Thymus (tissue), 11 donors: ENCODE measurements at regions not wholly inside any gene's neighbourhood (a gene's known extent, or its start where the extent isn't known, plus 50 kb on each side); places are given as distances from the start of the nearest gene placed in this dataset.
"Not testable (repeated sequence)": the region's sequence is repeated elsewhere in the genome, so short reads cannot be mapped to it uniquely, and the experiment has no call there.

Experiments
- DNase-seq, 9 donors: peaks; one replicate each; pipeline ENCODE4 v3.0.0-alpha.2; 2013; ENCODE audit warnings: low spot score in 9 of 9, low read depth in 6 of 9, missing footprints in 1 of 9
- H3K27ac ChIP-seq, 2 donors: one replicate each; pipeline ENCODE4 v1.5.1; 2013; ENCODE audit warnings: control low read depth in 1 of 2, low read depth in 1 of 2, low read length in 1 of 2, mild to moderate bottlenecking in 1 of 2, moderate library complexity in 1 of 2
- H3K27me3 ChIP-seq, 2 donors: one replicate each; pipeline ENCODE4 v1.5.1; 2013; ENCODE audit warnings: low read length in 1 of 2; ENCODE audit not compliant: control insufficient read depth in 2 of 2, insufficient read depth in 1 of 2
- H3K36me3 ChIP-seq, 2 donors: one replicate each; pipeline ENCODE4 v1.5.1; 2013; ENCODE audit warnings: low read length in 1 of 2, mild to moderate bottlenecking in 1 of 2, moderate library complexity in 1 of 2; ENCODE audit not compliant: control insufficient read depth in 2 of 2, insufficient read depth in 2 of 2
- H3K4me1 ChIP-seq, 2 donors: one replicate each; pipeline ENCODE4 v1.5.1; 2013; ENCODE audit warnings: low read length in 2 of 2; ENCODE audit not compliant: control insufficient read depth in 2 of 2, insufficient read depth in 2 of 2
- H3K4me3 ChIP-seq, 2 donors: one replicate each; pipeline ENCODE4 v1.5.1; 2013; ENCODE audit warnings: low read length in 2 of 2, control low read depth in 1 of 2, mild to moderate bottlenecking in 1 of 2
- H3K9me3 ChIP-seq, 2 donors: one replicate each; pipeline ENCODE4 v1.5.1; 2013; ENCODE audit warnings: low read length in 1 of 2, mild to moderate bottlenecking in 1 of 2; ENCODE audit not compliant: control insufficient read depth in 2 of 2, insufficient read depth in 1 of 2
- WGBS: extraction: QIAGEN DNeasy Blood & Tissue Kit; methylation state at CpG from one replicate; pipeline ENCODE4 v1.1.7; 2013; 5-methylcytosine and 5-hydroxymethylcytosine counted together
- donor health status: healthy.

DNA sequence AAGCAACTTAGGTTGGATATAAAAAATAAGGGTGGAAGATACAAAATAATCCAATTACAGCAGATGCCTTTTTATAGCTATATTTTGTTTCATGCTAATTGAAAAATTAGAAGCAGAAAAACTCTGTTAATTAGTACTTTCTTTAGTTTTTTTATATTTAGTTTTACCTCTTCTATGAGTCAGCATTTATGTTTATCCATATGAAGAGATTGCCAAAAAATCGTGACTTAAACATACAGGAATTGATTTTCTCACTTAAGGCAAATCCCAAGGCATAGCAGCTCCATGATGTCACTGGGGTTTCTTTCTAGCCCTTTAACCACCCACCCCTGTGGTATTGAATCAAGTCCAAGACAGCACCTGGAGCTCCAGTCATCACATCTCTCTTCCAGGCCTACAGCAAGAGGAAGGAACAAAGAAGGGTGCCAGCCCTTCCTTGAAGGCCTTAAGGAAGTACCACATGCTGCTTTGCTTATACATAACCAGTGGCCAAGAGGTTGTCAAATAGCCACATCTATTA is 365.8 kb upstream of the TENM3 start:
- no peaks in the 10 kb centered on the region for H3K9me3 ChIP-seq
- H3K27ac ChIP-seq = no peak overlapping the region
- WGBS = 77% methylated on average over 1 of the region's 1 CpG
- H3K27me3 ChIP-seq = no peaks in the 10 kb centered on the region
- no peaks in the 10 kb centered on the region for H3K36me3 ChIP-seq
- DNase-seq = no peak
- H3K4me1 ChIP-seq = no peaks in the 10 kb centered on the region
- no peak overlapping the region for H3K4me3 ChIP-seq

DNA sequence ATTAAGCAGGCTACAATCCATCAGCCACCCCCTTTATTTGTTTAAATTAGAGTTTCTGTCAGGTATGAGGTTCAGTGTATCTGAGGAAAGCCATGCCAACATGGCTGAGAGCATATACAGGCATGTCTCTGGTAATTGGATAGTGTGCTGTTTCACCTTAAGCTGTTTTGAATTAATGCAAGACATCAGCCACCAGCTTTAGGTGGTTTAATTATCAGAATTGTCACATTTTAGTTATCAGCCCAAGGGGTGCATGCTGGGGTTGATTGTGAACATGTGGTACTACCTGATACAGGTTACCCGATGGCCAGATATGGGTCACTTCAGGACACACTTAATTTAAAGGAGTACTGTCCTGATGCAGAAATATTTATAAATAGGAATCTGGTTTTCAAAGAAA is 353.2 kb upstream of the TENM3 start:
- H3K27ac ChIP-seq = no peak overlapping the region
- H3K9me3 ChIP-seq = no peaks in the 10 kb centered on the region
- no peak overlapping the region for H3K4me3 ChIP-seq
- H3K36me3 ChIP-seq = no peaks in the 10 kb centered on the region
- H3K27me3 ChIP-seq = no peaks in the 10 kb centered on the region
- no peaks in the 10 kb centered on the region for H3K4me1 ChIP-seq
- DNase-seq = no peak
- 98% methylated on average over 1 of the region's 1 CpG for whole genome bisulfite sequencing

DNA sequence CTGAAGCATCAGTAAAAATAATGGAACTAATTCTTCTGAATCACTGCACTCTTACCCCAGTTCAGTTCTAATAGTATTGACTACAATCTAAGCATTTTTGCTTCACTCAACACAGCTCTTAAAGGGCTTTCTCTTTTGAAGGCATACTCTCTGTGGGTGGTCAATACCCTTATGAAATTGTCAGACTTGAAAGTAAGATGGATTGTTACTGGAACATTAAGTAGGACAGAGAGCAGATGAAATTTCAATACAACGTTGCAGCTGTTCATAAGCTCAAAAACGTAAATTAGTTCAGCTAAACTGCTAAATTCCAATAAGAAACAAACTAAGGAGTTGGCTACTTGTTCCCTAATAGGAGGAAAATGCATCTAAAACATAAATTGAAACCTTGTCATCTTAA is 352.3 kb upstream of the TENM3 start:
- H3K4me1 ChIP-seq = no peaks in the 10 kb centered on the region
- WGBS = 80% methylated on average over 2 of the region's 2 CpGs
- no peaks in the 10 kb centered on the region for H3K36me3 ChIP-seq
- H3K27me3 ChIP-seq = no peaks in the 10 kb centered on the region
- H3K4me3 ChIP-seq = no peak overlapping the region
- H3K9me3 ChIP-seq = no peaks in the 10 kb centered on the region
- no peak overlapping the region for H3K27ac ChIP-seq
- no peak for DNase-seq

GRCh38 chr4:181896614-181897013 is 346.6 kb upstream of the TENM3 start:
- 85% methylated on average over 5 of the region's 5 CpGs for WGBS
- Histone ChIP-seq H3K27ac (no peak overlapping the region), H3K27me3 (no peaks in the 10 kb centered on the region), H3K4me1 (no peaks in the 10 kb centered on the region), H3K36me3 (no peaks in the 10 kb centered on the region), H3K9me3 (peaks cover 0 to 4% of the 10 kb centered on the region in 2 donors), H3K4me3 (no peak overlapping the region)
- DNase-seq = no peak

- no peak for DNase-seq
- H3K4me3 ChIP-seq = no peak overlapping the region
- H3K27me3 ChIP-seq = no peaks in the 10 kb centered on the region
- peaks cover 0 to 4% of the 10 kb centered on the region in 2 donors for H3K9me3 ChIP-seq
- H3K4me1 ChIP-seq = no peaks in the 10 kb centered on the region
- H3K27ac ChIP-seq = no peak overlapping the region
- WGBS = 80% methylated on average over 2 of the region's 2 CpGs
- no peaks in the 10 kb centered on the region for H3K36me3 ChIP-seq
These were observed 345.3 kb upstream of the TENM3 start for GRCh38 chr4:181897935-181898334.

DNA sequence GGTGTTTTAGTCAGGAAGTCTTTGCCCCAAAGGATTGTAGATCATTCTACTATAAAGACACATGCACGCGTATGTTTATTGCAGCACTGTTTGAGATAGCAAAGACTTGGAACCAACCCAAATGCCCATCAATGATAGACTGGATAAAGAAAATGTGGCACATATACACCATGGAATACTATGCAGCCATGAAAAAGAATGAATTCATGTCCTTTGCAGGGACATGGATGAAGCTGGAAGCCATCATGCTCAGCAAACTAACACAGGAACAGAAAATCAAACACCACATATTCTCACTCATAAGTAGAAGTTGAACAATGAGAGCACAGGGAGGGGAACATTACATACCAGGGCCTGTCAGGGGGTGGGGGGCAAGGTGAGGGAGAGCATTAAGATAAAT is 340.8 kb upstream of the TENM3 start:
- H3K36me3 ChIP-seq, H3K9me3 ChIP-seq, DNase-seq, H3K4me1 ChIP-seq, H3K27ac ChIP-seq, H3K27me3 ChIP-seq, H3K4me3 ChIP-seq: not testable (repeated sequence)
- WGBS = 97% methylated on average over 2 of the region's 2 CpGs

DNA sequence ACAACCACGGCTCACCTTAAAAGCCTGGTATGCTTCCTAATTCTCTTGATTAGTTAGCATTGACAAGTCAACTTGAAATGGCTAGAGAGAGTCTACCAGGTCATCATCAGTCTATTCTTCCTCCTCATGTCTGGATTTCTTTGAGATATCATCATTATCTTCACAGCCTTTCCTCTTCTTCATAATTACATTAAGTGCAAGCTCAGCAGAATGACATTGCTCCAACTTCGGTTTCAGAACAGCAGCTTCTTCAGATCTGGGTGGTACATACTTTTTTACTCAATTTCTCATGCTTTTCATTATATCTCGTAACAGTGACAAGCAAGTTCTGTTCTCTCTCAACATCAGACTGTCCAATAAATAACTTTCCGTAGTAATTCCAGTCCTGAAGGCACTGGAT is 337.5 kb upstream of the TENM3 start:
- no peak for DNase-seq
- Histone ChIP-seq H3K9me3 (no peaks in the 10 kb centered on the region), H3K27me3 (no peaks in the 10 kb centered on the region), H3K4me1 (no peaks in the 10 kb centered on the region), H3K36me3 (no peaks in the 10 kb centered on the region), H3K4me3 (no peak overlapping the region), H3K27ac (no peak overlapping the region)
- 95% methylated on average over 4 of the region's 4 CpGs for WGBS

DNA sequence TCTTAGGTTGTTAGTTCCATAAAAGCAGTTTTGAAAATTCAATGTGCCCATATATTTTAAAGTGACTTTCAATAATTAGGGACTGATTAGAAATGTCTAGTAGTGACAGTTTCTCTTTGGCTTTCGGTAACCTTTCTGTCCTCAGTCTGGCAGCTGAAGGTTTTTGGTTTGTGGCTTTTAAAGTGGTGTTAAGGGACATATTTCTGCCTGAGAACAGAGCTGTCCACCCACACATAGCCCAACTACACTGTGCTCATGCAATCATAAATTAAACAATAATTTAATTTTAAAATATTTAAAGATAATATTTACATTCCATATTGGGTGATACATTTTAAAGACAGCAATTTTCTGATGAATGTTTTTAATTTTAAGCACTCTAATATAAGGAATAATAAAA is 335.0 kb upstream of the TENM3 start:
- Histone ChIP-seq H3K27me3 (no peaks in the 10 kb centered on the region), H3K4me1 (no peaks in the 10 kb centered on the region), H3K36me3 (no peaks in the 10 kb centered on the region), H3K27ac (no peak overlapping the region), H3K4me3 (no peak overlapping the region), H3K9me3 (no peaks in the 10 kb centered on the region)
- WGBS = 85% methylated on average over 1 of the region's 1 CpG
- no peak for DNase-seq

GRCh38 chr4:181909368-181909767 is 333.8 kb upstream of the TENM3 start:
- Histone ChIP-seq H3K36me3 (no peaks in the 10 kb centered on the region), H3K27ac (no peak overlapping the region), H3K9me3 (no peaks in the 10 kb centered on the region), H3K4me1 (no peaks in the 10 kb centered on the region), H3K4me3 (no peak overlapping the region), H3K27me3 (no peaks in the 10 kb centered on the region)
- 90% methylated on average over 6 of the region's 6 CpGs for WGBS
- DNase-seq = no peak

DNA sequence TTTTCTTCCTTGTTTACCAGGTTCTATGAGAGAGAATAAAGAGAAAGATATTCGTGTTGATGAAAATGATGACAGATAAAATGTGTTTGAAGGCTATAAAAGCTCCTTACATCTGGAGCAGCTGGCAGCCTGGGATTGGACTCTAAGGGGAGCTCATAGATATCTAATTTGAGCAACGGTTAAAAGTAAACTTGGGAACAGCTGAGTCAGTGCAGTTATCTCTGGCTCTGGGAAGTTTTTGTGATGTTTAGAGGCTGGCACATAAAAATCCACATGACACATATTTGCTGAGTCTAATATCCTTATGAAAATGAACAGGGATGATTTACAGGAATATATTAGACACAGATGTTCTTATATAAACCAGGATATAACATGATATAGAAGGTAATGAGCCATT is 331.8 kb upstream of the TENM3 start:
- Histone ChIP-seq H3K36me3 (no peaks in the 10 kb centered on the region), H3K9me3 (no peaks in the 10 kb centered on the region), H3K27ac (no peak overlapping the region), H3K4me1 (no peaks in the 10 kb centered on the region), H3K27me3 (no peaks in the 10 kb centered on the region), H3K4me3 (no peak overlapping the region)
- WGBS = 79% methylated on average over 2 of the region's 2 CpGs
- no peak for DNase-seq
